ENCODE measurements at regions not wholly inside any gene's neighbourhood (a gene's known extent, or its start where the extent isn't known, plus 50 kb on each side); places are given as distances from the start of the nearest gene placed in this dataset.

DNA sequence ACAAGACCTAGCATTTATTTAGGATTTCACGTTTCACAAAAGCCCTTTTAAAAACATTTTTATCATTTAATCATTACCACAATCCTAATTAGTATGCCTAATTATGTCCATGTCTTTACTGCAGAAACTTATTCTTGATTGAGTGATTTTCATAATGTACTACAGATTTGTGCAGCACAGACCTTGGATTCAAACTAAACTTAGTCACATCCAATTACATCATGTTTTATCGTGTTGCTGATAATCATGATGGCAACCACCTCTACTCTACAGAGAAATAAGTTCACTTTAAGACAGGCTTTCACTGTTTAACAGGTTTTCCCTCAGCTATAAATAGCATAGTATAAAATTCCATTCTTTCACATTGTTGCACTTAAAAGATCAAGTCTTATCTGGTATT is 240.9 kb upstream of the RFC3 start:
- TF ChIP-seq GATA3 (IDR thresholded peaks at IDR 0.05; ENCODE audit: low read depth, low read length), result no peak
- TF ChIP-seq GATA2 (IDR thresholded peaks at IDR 0.05; ENCODE audit: low read depth, low read length), result no peak
